IMR-90 (cell line): ENCODE measurements at regions not wholly inside any gene's neighbourhood (a gene's known extent, or its start where the extent isn't known, plus 50 kb on each side); places are given as distances from the start of the nearest gene placed in this dataset.

ENCODE experiments used
- ATAC-seq: fragments of 200-7000 bp; cut with Tn5 transposase; 2 replicates; pipeline ENCODE4 v1.9.1; 2020; ENCODE audit warnings: low read depth, mild to moderate bottlenecking, moderate library complexity
- BruUV-seq: library from RNA; stranded (reverse); fragments of 400-500 nt; replicated peaks from 2 replicates; lab custom pipeline; 2021; lab: Mats Ljungman, UMichigan
- CTCF ChIA-PET: fragments of 300-600 bp; formaldehyde crosslinking; extraction: SDS; loops from one replicate; lab custom pipeline; 2021; ENCODE audit warnings: antibody characterized with exemption; lab: Yijun Ruan, JAX
- POLR2A ChIA-PET: fragments of 300-600 bp; sonication (Branson Sonifier 250); formaldehyde crosslinking; loops from one replicate; lab custom pipeline; 2022; ENCODE audit warnings: antibody characterized with exemption; ENCODE audit not compliant: unreplicated experiment; lab: Charles Lee
- DNase-seq: peaks from one replicate; pipeline ENCODE4 v3.0.0; 2013
- H2AFZ ChIP-seq: replicated peaks from 2 replicates; pipeline ENCODE3; 2013; ENCODE audit warnings: low read length, mild to moderate bottlenecking; ENCODE audit not compliant: poor library complexity
- H2AK5ac ChIP-seq: 2 replicates; pipeline ENCODE4 v1.6.1; 2013; ENCODE audit warnings: low read depth, low read length, inconsistent platforms
- H2AK9ac ChIP-seq: replicated peaks from 2 replicates; pipeline ENCODE3; 2013; ENCODE audit warnings: mild to moderate bottlenecking, low read depth, low read length, moderate library complexity; ENCODE audit not compliant: poor library complexity
- H2BK120ac ChIP-seq: 2 replicates; pipeline ENCODE4 v1.6.1; 2013; ENCODE audit warnings: low read depth, low read length, inconsistent platforms
- H2BK15ac ChIP-seq: 3 replicates; pipeline ENCODE4 v1.6.1; 2013; ENCODE audit warnings: low read depth, low read length, inconsistent platforms
- H2BK20ac ChIP-seq: 2 replicates; pipeline ENCODE4 v1.6.1; 2013; ENCODE audit warnings: low read depth, mild to moderate bottlenecking, inconsistent platforms, low read length, moderate library complexity
- H2BK5ac ChIP-seq: 2 replicates; pipeline ENCODE4 v1.6.1; 2013; ENCODE audit warnings: mild to moderate bottlenecking, low read depth, low read length, inconsistent platforms; ENCODE audit not compliant: poor library complexity, severe bottlenecking
- H3K14ac ChIP-seq: replicated peaks from 2 replicates; pipeline ENCODE4 v1.6.1; 2013; ENCODE audit warnings: low read depth, low read length, inconsistent platforms
- H3K18ac ChIP-seq: 2 replicates; pipeline ENCODE4 v1.6.1; 2013; ENCODE audit warnings: low read depth, low read length, control low read depth
- H3K23ac ChIP-seq: 2 replicates; pipeline ENCODE4 v1.6.1; 2013; ENCODE audit warnings: low read depth, low read length, inconsistent platforms
- H3K27ac ChIP-seq: 2 replicates; pipeline ENCODE4 v1.5.1; 2013; ENCODE audit warnings: mild to moderate bottlenecking, control low read depth, low read length; ENCODE audit not compliant: insufficient read depth
- H3K27me3 ChIP-seq: 2 replicates; pipeline ENCODE4 v1.6.1; 2013; ENCODE audit warnings: low read length; ENCODE audit not compliant: control insufficient read depth, insufficient read depth
- H3K36me3 ChIP-seq: 2 replicates; pipeline ENCODE4 v1.6.1; 2013; ENCODE audit warnings: low read length, mixed read lengths; ENCODE audit not compliant: control insufficient read depth, insufficient read depth
- H3K4ac ChIP-seq: 2 replicates; pipeline ENCODE4 v1.6.1; 2013; ENCODE audit warnings: low read depth, low read length, inconsistent platforms
- H3K4me1 ChIP-seq: 2 replicates; pipeline ENCODE4 v1.6.1; 2013; ENCODE audit warnings: low read length, mixed read lengths; ENCODE audit not compliant: control insufficient read depth, insufficient read depth
- H3K4me2 ChIP-seq: 2 replicates; pipeline ENCODE4 v1.6.1; 2013; ENCODE audit warnings: low read depth, mild to moderate bottlenecking, control low read depth, low read length, moderate library complexity
- H3K4me3 ChIP-seq: 2 replicates; pipeline ENCODE4 v1.5.1; 2013; ENCODE audit warnings: low read depth, mild to moderate bottlenecking, control low read depth, low read length, moderate library complexity; ENCODE audit not compliant: insufficient read depth
- H3K56ac ChIP-seq: 2 replicates; pipeline ENCODE4 v1.6.1; 2013; ENCODE audit warnings: low read length, inconsistent platforms; ENCODE audit not compliant: insufficient read depth; ENCODE audit errors: extremely low read depth
- H3K79me1 ChIP-seq, 2 experiments: 2 replicates each; pipeline ENCODE4 v1.6.1; 2013; ENCODE audit warnings: low read length in 2 of 2, inconsistent platforms in 1 of 2, low read depth in 1 of 2
- H3K9ac ChIP-seq: 2 replicates; pipeline ENCODE4 v1.6.1; 2013; ENCODE audit warnings: low read depth, low read length, control low read depth
- H3K9me1 ChIP-seq: 2 replicates; pipeline ENCODE4 v1.6.1; 2013; ENCODE audit warnings: low read length, inconsistent platforms; ENCODE audit not compliant: insufficient read depth
- H3K9me3 ChIP-seq: 2 replicates; pipeline ENCODE4 v1.6.1; 2013; ENCODE audit warnings: low read length; ENCODE audit not compliant: control insufficient read depth, insufficient read depth
- H4K20me1 ChIP-seq: 2 replicates; pipeline ENCODE4 v1.6.1; 2013; ENCODE audit warnings: low read length, inconsistent platforms; ENCODE audit not compliant: insufficient read depth
- H4K5ac ChIP-seq: 2 replicates; pipeline ENCODE4 v1.6.1; 2013; ENCODE audit warnings: mild to moderate bottlenecking, low read depth, low read length, control low read depth
- H4K8ac ChIP-seq, 2 experiments: 2 replicates each; pipeline ENCODE4 v1.6.1; 2013; ENCODE audit warnings: low read depth in 2 of 2, low read length in 2 of 2, control low read depth in 1 of 2, inconsistent platforms in 1 of 2
- H4K91ac ChIP-seq: 2 replicates; pipeline ENCODE4 v1.6.1; 2013; ENCODE audit warnings: low read depth, low read length, inconsistent platforms; ENCODE audit not compliant: insufficient read depth
- CEBPB ChIP-seq: IDR thresholded peaks from 2 replicates; pipeline ENCODE4 v1.6.1; 2012; ENCODE audit warnings: low read depth, low read length, improper control_type of control experiment
- CHD1 ChIP-seq: IDR thresholded peaks from 2 replicates; pipeline ENCODE4 v1.6.1; 2012; ENCODE audit warnings: low read depth, low read length, improper control_type of control experiment
- FOS ChIP-seq: fragments of 150-350 bp; IDR thresholded peaks from 2 replicates; pipeline ENCODE4 v1.6.1; 2016; ENCODE audit warnings: low read depth, low read length
- MAFK ChIP-seq: IDR thresholded peaks from 2 replicates; pipeline ENCODE4 v1.6.1; 2012; ENCODE audit warnings: low read depth, low read length, improper control_type of control experiment
- MAZ ChIP-seq: IDR thresholded peaks from 2 replicates; pipeline ENCODE4 v1.6.1; 2012; ENCODE audit warnings: low read depth, mild to moderate bottlenecking, low read length, improper control_type of control experiment, moderate library complexity, borderline replicate concordance
- MXI1 ChIP-seq: IDR thresholded peaks from 2 replicates; pipeline ENCODE4 v1.6.1; 2012; ENCODE audit warnings: low read depth, mild to moderate bottlenecking, low read length, moderate library complexity, borderline replicate concordance
- NFE2L2 ChIP-seq: fragments of 150-350 bp; IDR thresholded peaks from 2 replicates; pipeline ENCODE4 v1.6.1; 2016; ENCODE audit warnings: low read depth, mild to moderate bottlenecking, low read length
- RAD21 ChIP-seq: IDR thresholded peaks from 2 replicates; pipeline ENCODE4 v1.6.1; 2012; ENCODE audit warnings: low read length, improper control_type of control experiment
- RCOR1 ChIP-seq: IDR thresholded peaks from 2 replicates; pipeline ENCODE4 v1.6.1; 2012; ENCODE audit warnings: mild to moderate bottlenecking, low read length, improper control_type of control experiment; ENCODE audit not compliant: insufficient replicate concordance
- RFX5 ChIP-seq: IDR thresholded peaks from 2 replicates; pipeline ENCODE4 v1.8.0; 2012; ENCODE audit warnings: low read depth, mild to moderate bottlenecking, low read length, moderate library complexity
- SMC3 ChIP-seq: fragments of 150-350 bp; IDR thresholded peaks from 2 replicates; pipeline ENCODE4 v1.6.1; 2016; ENCODE audit warnings: low read depth, mild to moderate bottlenecking, antibody characterized with exemption, low read length, moderate library complexity
- WGBS, 2 experiments: methylation state at CpG; one replicate each; pipeline versions ENCODE4 v1.1.5 to v1.1.7; 2013; ENCODE audit warnings: missing lambda C conversion rate in 2 of 2; ENCODE audit not compliant: insufficient read length in 1 of 2; ENCODE audit errors: extremely low coverage in 2 of 2; 5-methylcytosine and 5-hydroxymethylcytosine counted together
- dilution Hi-C: fragments of 300-500 bp; cut with HindIII; formaldehyde crosslinking; loops from one replicate; pipeline ENCODE4 v1.14.3; 2018; ENCODE audit warnings: low sequenced_read_pairs; ENCODE audit not compliant: unreplicated experiment
- in situ Hi-C: fragments of 300-500 bp; cut with MboI; formaldehyde crosslinking; loops from 3 replicates; pipeline ENCODE4 v1.14.3; 2019; ENCODE audit warnings: low sequenced_read_pairs, inconsistent platforms, mixed read lengths
- intact Hi-C: fragments of 100-400 bp; cut with micrococcal nuclease; formaldehyde crosslinking; loops from 2 replicates; pipeline ENCODE4 v1.10.0; 2022
- TF ChIP-seq, protein P1 (sequence below): conservative IDR thresholded peaks from 2 replicates; pipeline ENCODE4 v1.5.1; 2012; ENCODE audit warnings: mild to moderate bottlenecking, low read depth, low read length, improper control_type of control experiment

DNA sequence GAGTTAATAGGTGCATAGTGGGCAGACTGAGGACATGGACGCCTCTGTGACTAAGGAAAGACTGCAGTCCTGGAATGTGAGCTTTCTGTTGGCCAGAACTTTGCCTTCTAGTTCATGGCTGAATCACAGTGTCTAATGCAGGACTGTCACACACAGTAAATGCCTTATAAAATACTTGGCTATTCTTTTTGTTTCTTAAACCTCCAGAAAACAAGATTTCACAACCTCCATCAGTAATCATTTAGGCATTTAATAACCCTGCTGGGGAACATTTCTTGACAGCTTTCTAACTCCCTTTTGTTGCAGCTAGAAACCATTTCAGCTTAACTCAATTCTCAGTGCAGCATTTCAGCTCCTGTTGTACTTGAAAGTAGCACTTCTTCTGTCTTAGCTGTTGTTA is 335.8 kb upstream of the DDI1 start:
- H4K8ac ChIP-seq = 0 out of 4 replicates have a peak overlapping the region, but pooled peaks of 1 of the 2 experiments have one; percentile 1
- H2AK9ac ChIP-seq = no peak overlapping the region
- peak overlapping the region; percentile 31; the same call in 1 of the 2 replicates for H3K27ac ChIP-seq
- no peaks in the 10 kb centered on the region for H3K9me3 ChIP-seq
- no peak overlapping the region for H2AFZ ChIP-seq
- peak; percentile 85 for TF ChIP-seq CEBPB
- no peak for TF ChIP-seq SMC3
- TF ChIP-seq, protein P1, sequence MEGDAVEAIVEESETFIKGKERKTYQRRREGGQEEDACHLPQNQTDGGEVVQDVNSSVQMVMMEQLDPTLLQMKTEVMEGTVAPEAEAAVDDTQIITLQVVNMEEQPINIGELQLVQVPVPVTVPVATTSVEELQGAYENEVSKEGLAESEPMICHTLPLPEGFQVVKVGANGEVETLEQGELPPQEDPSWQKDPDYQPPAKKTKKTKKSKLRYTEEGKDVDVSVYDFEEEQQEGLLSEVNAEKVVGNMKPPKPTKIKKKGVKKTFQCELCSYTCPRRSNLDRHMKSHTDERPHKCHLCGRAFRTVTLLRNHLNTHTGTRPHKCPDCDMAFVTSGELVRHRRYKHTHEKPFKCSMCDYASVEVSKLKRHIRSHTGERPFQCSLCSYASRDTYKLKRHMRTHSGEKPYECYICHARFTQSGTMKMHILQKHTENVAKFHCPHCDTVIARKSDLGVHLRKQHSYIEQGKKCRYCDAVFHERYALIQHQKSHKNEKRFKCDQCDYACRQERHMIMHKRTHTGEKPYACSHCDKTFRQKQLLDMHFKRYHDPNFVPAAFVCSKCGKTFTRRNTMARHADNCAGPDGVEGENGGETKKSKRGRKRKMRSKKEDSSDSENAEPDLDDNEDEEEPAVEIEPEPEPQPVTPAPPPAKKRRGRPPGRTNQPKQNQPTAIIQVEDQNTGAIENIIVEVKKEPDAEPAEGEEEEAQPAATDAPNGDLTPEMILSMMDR = no peak
- no peak for TF ChIP-seq RAD21
- TF ChIP-seq CHD1 = no peak
- no peak for TF ChIP-seq MXI1
- 0 out of 2 replicates have a peak, but pooled peaks have one; percentile 5 for TF ChIP-seq FOS
- TF ChIP-seq MAZ = no peak
- TF ChIP-seq NFE2L2 = no peak
- TF ChIP-seq RCOR1 = no peak
- TF ChIP-seq MAFK = no peak
- TF ChIP-seq RFX5 = no peak
- peak overlapping the region; percentile 58; the same call in 1 of the 2 replicates for H3K4me2 ChIP-seq
- in situ Hi-C loops = no loop called here
- intact Hi-C loops = no loop called here
- no peak overlapping the region for H3K4me3 ChIP-seq
- no peak overlapping the region for H4K91ac ChIP-seq
- peaks cover 12% of the 10 kb centered on the region for H3K4me1 ChIP-seq
- H3K9me1 ChIP-seq = peaks cover 4% of the 10 kb centered on the region
- peak overlapping the region; percentile 22; the same call in 1 of the 2 replicates for H3K14ac ChIP-seq
- no CpG with 5 or more reads among the region's 1 CpG for WGBS, 2 experiments
- H2AK5ac ChIP-seq = no peak overlapping the region
- dilution Hi-C loops = no loop called here
- peak overlapping the region; percentile 16; the same call in 1 of the 2 replicates for H3K18ac ChIP-seq
- H3K36me3 ChIP-seq = no peaks in the 10 kb centered on the region
- POLR2A ChIA-PET = no interaction called here
- H3K27me3 ChIP-seq = no peaks in the 10 kb centered on the region
- H4K20me1 ChIP-seq = no peaks in the 10 kb centered on the region
- H3K79me1 ChIP-seq = no peaks in the 10 kb centered on the region
- ATAC-seq (peak; percentile 95), DNase-seq (peak; percentile 79)
- H2BK120ac ChIP-seq = peak overlapping the region; percentile 44; the same call in 1 of the 2 replicates
- no peak overlapping the region for H3K9ac ChIP-seq
- H4K5ac ChIP-seq = no peak overlapping the region
- H2BK20ac ChIP-seq = peak overlapping the region; percentile 49
- no TSS peak for BruUV-seq
- H2BK5ac ChIP-seq = peak overlapping the region; percentile 87
- H3K56ac ChIP-seq = 0 out of 2 replicates have a peak overlapping the region, but pooled peaks have one; percentile 26
- H2BK15ac ChIP-seq = no peak overlapping the region; the same call in 2 of the 3 replicates
- peak overlapping the region; percentile 3; the same call in 1 of the 2 replicates for H3K4ac ChIP-seq
- CTCF ChIA-PET = no interaction called here
- no peak overlapping the region for H3K23ac ChIP-seq
